Neural progenitor cell (in vitro differentiated cells): ENCODE measurements at regions not wholly inside any gene's neighbourhood (a gene's known extent, or its start where the extent isn't known, plus 50 kb on each side); places are given as distances from the start of the nearest gene placed in this dataset.

Experiments
- EZH2 ChIP-seq: fragments of 200-600 bp; sonication (generic); IDR thresholded peaks from 2 replicates; pipeline ENCODE4 v1.6.1; 2017; ENCODE audit warnings: antibody characterized with exemption, mild to moderate bottlenecking, moderate library complexity
- EZH2phosphoT487 ChIP-seq: fragments of 200-600 bp; sonication (generic); IDR thresholded peaks from 2 replicates; pipeline ENCODE4 v1.6.1; 2017; ENCODE audit warnings: antibody characterized with exemption
- TF ChIP-seq, protein P1 (sequence below): fragments of 200-600 bp; sonication (generic); IDR thresholded peaks from 2 replicates; pipeline ENCODE4 v1.5.1; 2017; ENCODE audit warnings: antibody characterized with exemption, mild to moderate bottlenecking

DNA sequence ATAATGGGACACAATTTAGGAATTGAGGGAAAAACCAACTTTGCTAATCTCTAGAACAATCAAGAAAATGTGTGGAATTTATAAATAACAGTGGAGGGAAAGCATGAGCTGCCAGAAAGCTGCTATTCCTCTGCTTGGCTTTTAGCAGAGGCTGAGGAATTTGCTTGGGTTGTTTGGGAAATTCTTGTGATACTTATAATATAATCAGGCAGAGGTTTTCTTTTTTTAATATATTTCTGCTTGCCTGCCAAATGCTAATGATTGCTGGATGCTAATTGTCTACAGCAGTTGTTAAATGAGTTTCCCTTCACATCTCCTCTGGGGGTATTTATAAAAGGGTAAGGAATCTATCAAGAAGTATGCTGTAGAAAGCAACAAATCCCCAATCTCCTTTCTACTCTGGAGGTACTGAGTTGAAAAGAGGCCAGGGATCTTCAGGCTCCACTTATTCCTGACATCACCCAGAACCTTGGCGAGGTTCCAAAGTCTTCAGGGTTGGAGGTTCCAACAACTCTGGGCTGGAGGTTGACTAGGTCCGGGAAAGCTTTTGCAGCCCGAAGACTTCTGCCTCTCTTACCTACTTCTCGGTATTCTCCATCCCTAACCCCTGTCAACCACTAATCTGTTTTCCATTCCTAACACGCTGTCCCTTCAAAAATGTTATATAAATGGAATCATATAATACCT is 60.4 kb upstream of the TMED7 start:
- TF ChIP-seq, protein P1, sequence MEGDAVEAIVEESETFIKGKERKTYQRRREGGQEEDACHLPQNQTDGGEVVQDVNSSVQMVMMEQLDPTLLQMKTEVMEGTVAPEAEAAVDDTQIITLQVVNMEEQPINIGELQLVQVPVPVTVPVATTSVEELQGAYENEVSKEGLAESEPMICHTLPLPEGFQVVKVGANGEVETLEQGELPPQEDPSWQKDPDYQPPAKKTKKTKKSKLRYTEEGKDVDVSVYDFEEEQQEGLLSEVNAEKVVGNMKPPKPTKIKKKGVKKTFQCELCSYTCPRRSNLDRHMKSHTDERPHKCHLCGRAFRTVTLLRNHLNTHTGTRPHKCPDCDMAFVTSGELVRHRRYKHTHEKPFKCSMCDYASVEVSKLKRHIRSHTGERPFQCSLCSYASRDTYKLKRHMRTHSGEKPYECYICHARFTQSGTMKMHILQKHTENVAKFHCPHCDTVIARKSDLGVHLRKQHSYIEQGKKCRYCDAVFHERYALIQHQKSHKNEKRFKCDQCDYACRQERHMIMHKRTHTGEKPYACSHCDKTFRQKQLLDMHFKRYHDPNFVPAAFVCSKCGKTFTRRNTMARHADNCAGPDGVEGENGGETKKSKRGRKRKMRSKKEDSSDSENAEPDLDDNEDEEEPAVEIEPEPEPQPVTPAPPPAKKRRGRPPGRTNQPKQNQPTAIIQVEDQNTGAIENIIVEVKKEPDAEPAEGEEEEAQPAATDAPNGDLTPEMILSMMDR: no peak
- TF ChIP-seq EZH2: no peak
- TF ChIP-seq EZH2phosphoT487: no peak
